GM12878 (cell line): ENCODE measurements at regions not wholly inside any gene's neighbourhood (a gene's known extent, or its start where the extent isn't known, plus 50 kb on each side); places are given as distances from the start of the nearest gene placed in this dataset.

Experiments used
- ATAC-seq: fragments of 200-7000 bp; cut with Tn5 transposase; 3 replicates; pipeline ENCODE4 v1.9.1; 2020; ENCODE audit warnings: mild to moderate bottlenecking, moderate library complexity
- BruUV-seq: library from RNA; stranded (reverse); fragments of 400-500 nt; replicated peaks from 2 replicates; lab custom pipeline; 2021; lab: Mats Ljungman, UMichigan
- CTCF ChIA-PET: fragments of 300-600 bp; sonication (Branson Sonifier 250); formaldehyde crosslinking; extraction: SDS; loops from one replicate; lab custom pipeline; 2021; ENCODE audit warnings: inconsistent platforms; lab: Yijun Ruan, JAX
- POLR2A ChIA-PET: fragments of 350-600 bp; formaldehyde crosslinking; extraction: SDS; loops from one replicate; lab custom pipeline; 2021; ENCODE audit warnings: inconsistent platforms; lab: Charles Lee
- RAD21 ChIA-PET: fragments of 300-600 bp; sonication (Branson Sonifier 250); formaldehyde crosslinking; loops from one replicate; lab custom pipeline; 2023; ENCODE audit warnings: antibody characterized with exemption; ENCODE audit not compliant: unreplicated experiment; lab: Charles Lee
- SMC1A ChIA-PET: fragments of 300-600 bp; sonication (Branson Sonifier 250); formaldehyde crosslinking; loops from one replicate; lab custom pipeline; 2023; ENCODE audit not compliant: unreplicated experiment, uncharacterized antibody; lab: Charles Lee
- DNase-seq: peaks from one replicate; pipeline ENCODE4 v3.0.0-alpha.2; 2011; ENCODE audit warnings: low read depth, low spot score
- FAIRE-seq: peaks from 3 replicates; lab custom pipeline; 2011; peaks lifted over from hg19 to GRCh38; lab: Jason Lieb, UNC
- H2AFZ ChIP-seq: 2 replicates; pipeline ENCODE4 v1.6.0; 2011; ENCODE audit warnings: low read depth, low read length, control low read depth; ENCODE audit not compliant: control insufficient read depth
- H3K27ac ChIP-seq: 2 replicates; pipeline ENCODE4 v1.5.1; 2011; ENCODE audit warnings: control low read depth; ENCODE audit not compliant: control insufficient read depth, insufficient read depth
- H3K27me3 ChIP-seq, 2 experiments: replicated peaks in 1 of 2; 2 replicates each; pipeline versions ENCODE4 v1.6.0 to v1.6.1; 2011; ENCODE audit warnings: low read length in 1 of 2; ENCODE audit not compliant: control insufficient read depth in 2 of 2, insufficient read depth in 2 of 2
- H3K36me3 ChIP-seq, 2 experiments: 2 replicates each; pipeline ENCODE4 v1.5.1; 2011; ENCODE audit warnings: low read length in 1 of 2; ENCODE audit not compliant: control insufficient read depth in 2 of 2, insufficient read depth in 2 of 2
- H3K4me1 ChIP-seq: 2 replicates; pipeline ENCODE4 v1.6.1; 2011; ENCODE audit warnings: mild to moderate bottlenecking, low read length, moderate library complexity, mixed read lengths; ENCODE audit not compliant: control insufficient read depth, insufficient read depth
- H3K4me2 ChIP-seq: 2 replicates; pipeline ENCODE4 v1.6.0; 2011; ENCODE audit warnings: control low read depth; ENCODE audit not compliant: control insufficient read depth, insufficient read depth
- H3K4me3 ChIP-seq: fragments of 200-600 bp; sonication (generic); 2 replicates; pipeline ENCODE4 v1.5.1; 2016
- H3K79me2 ChIP-seq: 2 replicates; pipeline ENCODE4 v1.6.0; 2011; ENCODE audit warnings: low read length; ENCODE audit not compliant: control insufficient read depth, insufficient read depth
- H3K9ac ChIP-seq: 2 replicates; pipeline ENCODE4 v1.8.0; 2011; ENCODE audit warnings: low read length, control low read depth, mixed read lengths; ENCODE audit not compliant: control insufficient read depth, insufficient read depth
- H3K9me3 ChIP-seq: replicated peaks from 3 replicates; pipeline ENCODE4 v1.5.1; 2011; ENCODE audit warnings: mild to moderate bottlenecking, low read length; ENCODE audit not compliant: control insufficient read depth, insufficient read depth
- H4K20me1 ChIP-seq: 2 replicates; pipeline ENCODE4 v1.6.0; 2011; ENCODE audit not compliant: control insufficient read depth, insufficient read depth
- E4F1 ChIP-seq: fragments of 450-650 bp; IDR thresholded peaks from 2 replicates; pipeline ENCODE4 v1.6.1; 2018; ENCODE audit warnings: borderline replicate concordance, mild to moderate bottlenecking; ENCODE audit not compliant: partially characterized antibody
- EED ChIP-seq: sonication (generic); IDR thresholded peaks from 2 replicates; pipeline ENCODE4 v1.6.1; 2016; ENCODE audit warnings: antibody characterized with exemption, low read depth
- GATAD2B ChIP-seq: fragments of 450-650 bp; conservative IDR thresholded peaks from 2 replicates; pipeline ENCODE4 v1.6.1; 2017; ENCODE audit warnings: low read depth, mild to moderate bottlenecking, moderate library complexity
- MYB ChIP-seq: fragments of 150-350 bp; IDR thresholded peaks from 2 replicates; pipeline ENCODE4 v1.6.1; 2014; ENCODE audit warnings: mild to moderate bottlenecking, low read depth, low read length, borderline replicate concordance
- NFXL1 ChIP-seq: fragments of 450-650 bp; IDR thresholded peaks from 2 replicates; pipeline ENCODE4 v1.6.1; 2017; ENCODE audit warnings: antibody characterized with exemption, mild to moderate bottlenecking, borderline replicate concordance
- NFYB ChIP-seq: IDR thresholded peaks from 2 replicates; pipeline ENCODE4 v1.6.1; 2011; ENCODE audit warnings: low read depth, mild to moderate bottlenecking, low read length, improper control_type of control experiment, moderate library complexity; ENCODE audit not compliant: insufficient read depth
- NR2C1 ChIP-seq: fragments of 450-650 bp; IDR thresholded peaks from 2 replicates; pipeline ENCODE4 v1.6.1; 2017; ENCODE audit warnings: antibody characterized with exemption, mild to moderate bottlenecking, moderate library complexity
- RAD21 ChIP-seq: IDR thresholded peaks from 2 replicates; pipeline ENCODE4 v1.6.1; 2011; ENCODE audit warnings: mild to moderate bottlenecking, low read depth, low read length, moderate library complexity; ENCODE audit not compliant: insufficient read depth
- RUNX3 ChIP-seq: IDR thresholded peaks from 2 replicates; pipeline ENCODE4 v1.6.1; 2012; ENCODE audit warnings: low read length, inconsistent platforms
- TCF7 ChIP-seq: IDR thresholded peaks from 2 replicates; pipeline ENCODE4 v1.6.1; 2014; ENCODE audit warnings: antibody characterized with exemption, borderline replicate concordance
- ZBTB11 ChIP-seq: fragments of 450-650 bp; formaldehyde crosslinking; IDR thresholded peaks from 2 replicates; pipeline ENCODE4 v1.5.0; 2022; ENCODE audit warnings: mild to moderate bottlenecking, missing genetic modification characterization
- WGBS: methylation state at CpG from one replicate; pipeline ENCODE4 v1.1.6; 2016; ENCODE audit warnings: low lambda C conversion rate; ENCODE audit not compliant: insufficient replicate concordance, insufficient coverage; ENCODE audit errors: missing lambda C conversion rate; 5-methylcytosine and 5-hydroxymethylcytosine counted together
- in situ Hi-C: fragments of 300-500 bp; cut with MboI; formaldehyde crosslinking; loops from 9 replicates; pipeline ENCODE4 v1.14.3; 2018; ENCODE audit warnings: mixed read lengths
- intact Hi-C: fragments of 100-400 bp; cut with micrococcal nuclease; formaldehyde crosslinking; loops from one replicate; pipeline ENCODE4 v1.14.2; 2022; ENCODE audit not compliant: unreplicated experiment

GRCh38 chr13:50711131-50711815, 132.2 kb downstream of the DLEU7 start:
- H3K4me1 ChIP-seq, result peaks cover 7% of the 10 kb centered on the region
- H3K36me3 ChIP-seq, result no peaks in the 10 kb centered on the region
- 16% methylated on average over 6 of the region's 6 CpGs for WGBS
- ATAC-seq, result no peak
- H3K9ac ChIP-seq, result no peak overlapping the region
- no peak for TF ChIP-seq NFXL1
- H3K27me3 ChIP-seq, result no peaks in the 10 kb centered on the region; a peak in 1 of 4 replicates
- intact Hi-C loops, result no loop called here
- no TSS peak for BruUV-seq
- ChIA-PET SMC1A (no interaction called here), RAD21 (no interaction called here), CTCF (interaction anchor here (1.6 kb wide), 1 partner anchor 90 kb away, joined by 4 read pairs; no protein-coding TSS in a partner anchor), POLR2A (no interaction called here)
- H4K20me1 ChIP-seq, result no peaks in the 10 kb centered on the region
- in situ Hi-C loops, result no loop called here
- no peak for DNase-seq
- no peaks in the 10 kb centered on the region for H3K9me3 ChIP-seq
- no peak overlapping the region for H2AFZ ChIP-seq
- H3K79me2 ChIP-seq, result no peaks in the 10 kb centered on the region
- no peak overlapping the region for H3K27ac ChIP-seq
- H3K4me2 ChIP-seq, result no peak overlapping the region
- no peak overlapping the region for H3K4me3 ChIP-seq
- FAIRE-seq, result no peak

GRCh38 chr13:50711996-50712395, 131.5 kb downstream of the DLEU7 start:
- Histone ChIP-seq H3K9ac (no peak overlapping the region), H3K27me3 (no peaks in the 10 kb centered on the region; a peak in 1 of 4 replicates), H3K27ac (no peak overlapping the region), H3K4me3 (no peak overlapping the region), H3K4me2 (no peak overlapping the region), H2AFZ (no peak overlapping the region), H3K9me3 (no peaks in the 10 kb centered on the region), H4K20me1 (no peaks in the 10 kb centered on the region), H3K36me3 (no peaks in the 10 kb centered on the region), H3K79me2 (no peaks in the 10 kb centered on the region), H3K4me1 (peaks cover 7% of the 10 kb centered on the region)
- intact Hi-C loops (no loop called here), in situ Hi-C loops (no loop called here)
- RAD21 ChIA-PET, result no interaction called here
- DNase-seq (no peak), FAIRE-seq (no peak), ATAC-seq (no peak)
- CTCF ChIA-PET, result interaction anchor here (1.6 kb wide), 1 partner anchor 89 kb away, joined by 4 read pairs; no protein-coding TSS in a partner anchor
- no TSS peak for BruUV-seq
- SMC1A ChIA-PET, result interaction anchor here (0.9 kb wide), 1 partner anchor 56 kb away, joined by 3 read pairs; no protein-coding TSS in a partner anchor
- POLR2A ChIA-PET, result no interaction called here
- WGBS, result 52% methylated on average over 3 of the region's 3 CpGs
- TF ChIP-seq ZBTB11 (CRISPR knock-in tag) (no peak), RUNX3 (no peak), E4F1 (no peak), MYB (no peak), NFYB (no peak), EED (no peak), GATAD2B (no peak), NFXL1 (no peak), TCF7 (no peak), NR2C1 (no peak), RAD21 (no peak)
